ENCODE measurements at regions not wholly inside any gene's neighbourhood (a gene's known extent, or its start where the extent isn't known, plus 50 kb on each side); places are given as distances from the start of the nearest gene placed in this dataset.
"Not testable (repeated sequence)": the region's sequence is repeated elsewhere in the genome, so short reads cannot be mapped to it uniquely, and the experiment has no call there.

- not testable (repeated sequence) for H3K4me1 ChIP-seq, H3K4me3 ChIP-seq, H3K27me3 ChIP-seq, H3K9me3 ChIP-seq, DNase-seq, H3K27ac ChIP-seq, H3K36me3 ChIP-seq
Measured at GRCh38 chr10:76815505-76815904, 822.1 kb downstream of the KCNMA1 start.

GRCh38 chr10:76811430-76811829, 826.2 kb downstream of the KCNMA1 start:
- no peak overlapping the region for H3K4me3 ChIP-seq
- H3K4me1 ChIP-seq, result no peaks in the 10 kb centered on the region
- no peak overlapping the region for H3K27ac ChIP-seq
- H3K27me3 ChIP-seq, result no peaks in the 10 kb centered on the region
- H3K36me3 ChIP-seq, result no peaks in the 10 kb centered on the region
- TF ChIP-seq CTCF (IDR thresholded peaks at IDR 0.05) (no peak), POLR2A (IDR thresholded peaks at IDR 0.05) (no peak)
- H3K9me3 ChIP-seq, result no peaks in the 10 kb centered on the region
- no peak for DNase-seq

GRCh38 chr10:76788452-76788811, 849.2 kb downstream of the KCNMA1 start:
- Histone ChIP-seq H3K4me1 (no peaks in the 10 kb centered on the region), H3K27me3 (no peaks in the 10 kb centered on the region), H3K27ac (no peak overlapping the region), H3K9me3 (no peaks in the 10 kb centered on the region), H3K4me3 (no peak overlapping the region), H3K36me3 (no peaks in the 10 kb centered on the region)
- TF ChIP-seq CTCF (IDR thresholded peaks at IDR 0.05) (no peak), POLR2A (IDR thresholded peaks at IDR 0.05) (no peak)
- no peak for DNase-seq

GRCh38 chr10:76787746-76788451, 849.7 kb downstream of the KCNMA1 start:
- Histone ChIP-seq H3K27me3 (no peaks in the 10 kb centered on the region), H3K27ac (no peak overlapping the region), H3K4me1 (no peaks in the 10 kb centered on the region), H3K36me3 (no peaks in the 10 kb centered on the region), H3K9me3 (no peaks in the 10 kb centered on the region), H3K4me3 (no peak overlapping the region)
- DNase-seq, result no peak
- TF ChIP-seq CTCF (IDR thresholded peaks at IDR 0.05) (no peak), POLR2A (IDR thresholded peaks at IDR 0.05) (no peak)

- TF ChIP-seq CTCF (IDR thresholded peaks at IDR 0.05) (no peak), POLR2A (IDR thresholded peaks at IDR 0.05) (no peak)
Measured at GRCh38 chr10:76786504-76787072, 851.0 kb downstream of the KCNMA1 start.

GRCh38 chr10:76784076-76784475, 853.5 kb downstream of the KCNMA1 start:
- no peaks in the 10 kb centered on the region for H3K9me3 ChIP-seq
- no peaks in the 10 kb centered on the region for H3K4me1 ChIP-seq
- TF ChIP-seq POLR2A (IDR thresholded peaks at IDR 0.05), result no peak
- no peak for TF ChIP-seq CTCF (IDR thresholded peaks at IDR 0.05)
- no peak overlapping the region for H3K4me3 ChIP-seq
- no peaks in the 10 kb centered on the region for H3K27me3 ChIP-seq
- no peaks in the 10 kb centered on the region for H3K36me3 ChIP-seq
- H3K27ac ChIP-seq, result no peak overlapping the region
- DNase-seq, result no peak

More at GRCh38 chr10:76786504-76787072, 851.0 kb downstream of the KCNMA1 start:
- DNase-seq, result no peak
- H3K9me3 ChIP-seq, result no peaks in the 10 kb centered on the region
- H3K4me1 ChIP-seq, result no peaks in the 10 kb centered on the region
- H3K36me3 ChIP-seq, result no peaks in the 10 kb centered on the region
- no peak overlapping the region for H3K27ac ChIP-seq
- H3K4me3 ChIP-seq, result no peak overlapping the region
- no peaks in the 10 kb centered on the region for H3K27me3 ChIP-seq
